Testis (tissue), 2 donors: ENCODE measurements at regions not wholly inside any gene's neighbourhood (a gene's known extent, or its start where the extent isn't known, plus 50 kb on each side); places are given as distances from the start of the nearest gene placed in this dataset.

Source experiments
- DNase-seq: peaks from one replicate; pipeline ENCODE4 v3.0.0-alpha.2; 2019
- H3K27ac ChIP-seq, 2 donors: fragments of 200-600 bp; sonication (generic); one replicate each; pipeline ENCODE4 v1.5.1; 2019
- H3K27me3 ChIP-seq: fragments of 200-600 bp; sonication (generic); one replicate; pipeline ENCODE4 v1.5.1; 2019
- H3K36me3 ChIP-seq: fragments of 200-600 bp; sonication (generic); one replicate; pipeline ENCODE4 v1.5.1; 2017; ENCODE audit warnings: low read depth; ENCODE audit errors: missing control alignments
- H3K4me1 ChIP-seq: fragments of 200-600 bp; sonication (generic); one replicate; pipeline ENCODE4 v1.5.1; 2019
- H3K4me3 ChIP-seq, 2 donors: fragments of 200-600 bp; sonication (generic); one replicate each; pipeline ENCODE4 v1.5.1; 2017 to 2019
- H3K9me3 ChIP-seq: fragments of 200-600 bp; sonication (generic); one replicate; pipeline ENCODE4 v1.5.1; 2017
- CTCF ChIP-seq, 3 experiments: fragments of 450-650 bp in 2 of 3; fragments of 200-600 bp in 1 of 3; sonication (generic) in 1 of 3; IDR thresholded peaks; one replicate each; pipeline ENCODE4 v1.5.1; 2016 to 2019; ENCODE audit warnings: antibody characterized with exemption in 3 of 3, mild to moderate bottlenecking in 2 of 3, moderate library complexity in 1 of 3
- POLR2A ChIP-seq: fragments of 450-650 bp; IDR thresholded peaks from one replicate; pipeline ENCODE4 v1.6.1; 2017; ENCODE audit warnings: antibody characterized with exemption, mild to moderate bottlenecking, moderate library complexity
- WGBS, 2 donors: methylation state at CpG; one replicate each; pipeline ENCODE4 v1.1.5; 2018; 5-methylcytosine and 5-hydroxymethylcytosine counted together
- intact Hi-C: fragments of 100-400 bp; cut with DNase I; formaldehyde crosslinking; loops from one replicate; pipeline ENCODE4 v1.15.1; 2023; ENCODE audit warnings: low total_unique reads

- WGBS, 2 donors, result 70 to 71% methylated on average over 7 of the region's 7 CpGs
- Histone ChIP-seq H3K36me3 (no peaks in the 10 kb centered on the region), H3K4me3 (no peak overlapping the region), H3K4me1 (no peaks in the 10 kb centered on the region), H3K9me3 (no peaks in the 10 kb centered on the region), H3K27me3 (no peaks in the 10 kb centered on the region), H3K27ac (no peak overlapping the region)
- DNase-seq, result no peak
- intact Hi-C loops, result no loop called here
- no peak for TF ChIP-seq CTCF (IDR thresholded peaks at IDR 0.05)
- no peak for TF ChIP-seq POLR2A
Measured at GRCh38 chr6:143616741-143617140, 61.0 kb upstream of the PHACTR2 start.

- Histone ChIP-seq H3K36me3 (no peaks in the 10 kb centered on the region), H3K4me3 (no peak overlapping the region), H3K4me1 (no peaks in the 10 kb centered on the region), H3K27me3 (no peaks in the 10 kb centered on the region), H3K27ac (no peak overlapping the region), H3K9me3 (no peaks in the 10 kb centered on the region)
- no peak for DNase-seq
- TF ChIP-seq POLR2A, result no peak
- TF ChIP-seq CTCF (IDR thresholded peaks at IDR 0.05), result no peak
- intact Hi-C loops, result no loop called here
- WGBS, 2 donors, result 62 to 74% methylated on average over 1 of the region's 1 CpG
Measured at GRCh38 chr6:143615785-143616184, 62.0 kb upstream of the PHACTR2 start.

GRCh38 chr6:143614235-143614634 lies 63.5 kb upstream of the PHACTR2 start:
- intact Hi-C loops, result no loop called here
- Histone ChIP-seq H3K27me3 (no peaks in the 10 kb centered on the region), H3K4me3 (no peak overlapping the region), H3K9me3 (no peaks in the 10 kb centered on the region), H3K27ac (no peak overlapping the region), H3K4me1 (no peaks in the 10 kb centered on the region), H3K36me3 (no peaks in the 10 kb centered on the region)
- no peak for DNase-seq
- WGBS, 2 donors, result 33 to 38% methylated on average over 1 of the region's 1 CpG
- no peak for TF ChIP-seq CTCF (IDR thresholded peaks at IDR 0.05)
- no peak for TF ChIP-seq POLR2A

GRCh38 chr6:143613749-143614148 lies 64.0 kb upstream of the PHACTR2 start:
- H3K36me3 ChIP-seq, result no peaks in the 10 kb centered on the region
- 86 to 92% methylated on average over 5 of the region's 5 CpGs for WGBS, 2 donors
- intact Hi-C loops, result no loop called here
- DNase-seq, result no peak
- no peaks in the 10 kb centered on the region for H3K4me1 ChIP-seq
- H3K27me3 ChIP-seq, result no peaks in the 10 kb centered on the region
- no peak overlapping the region for H3K27ac ChIP-seq
- no peak overlapping the region for H3K4me3 ChIP-seq
- TF ChIP-seq POLR2A (no peak), CTCF (IDR thresholded peaks at IDR 0.05) (no peak)
- H3K9me3 ChIP-seq, result no peaks in the 10 kb centered on the region

- intact Hi-C loops, result no loop called here
- no peak overlapping the region for H3K4me3 ChIP-seq
- no peak for TF ChIP-seq CTCF (IDR thresholded peaks at IDR 0.05)
- TF ChIP-seq POLR2A, result no peak
- DNase-seq, result no peak
- peaks cover 3% of the 10 kb centered on the region for H3K4me1 ChIP-seq
- no peaks in the 10 kb centered on the region for H3K9me3 ChIP-seq
- WGBS, 2 donors, result 83 to 97% methylated on average over 1 of the region's 1 CpG
- no peaks in the 10 kb centered on the region for H3K36me3 ChIP-seq
- no peak overlapping the region for H3K27ac ChIP-seq
- H3K27me3 ChIP-seq, result no peaks in the 10 kb centered on the region
Measured at GRCh38 chr6:143612186-143612585, 65.6 kb upstream of the PHACTR2 start.
